ENCODE measurements at regions not wholly inside any gene's neighbourhood (a gene's known extent, or its start where the extent isn't known, plus 50 kb on each side); places are given as distances from the start of the nearest gene placed in this dataset.

- TF ChIP-seq CTCF (conservative IDR thresholded peaks at IDR 0.05): no peak
- no peak for TF ChIP-seq ZFX (IDR thresholded peaks at IDR 0.05)
- H3K27ac ChIP-seq: no peak overlapping the region
Observed at GRCh38 chr15:93826293-93826692, 405.1 kb upstream of the MCTP2 start.

DNA sequence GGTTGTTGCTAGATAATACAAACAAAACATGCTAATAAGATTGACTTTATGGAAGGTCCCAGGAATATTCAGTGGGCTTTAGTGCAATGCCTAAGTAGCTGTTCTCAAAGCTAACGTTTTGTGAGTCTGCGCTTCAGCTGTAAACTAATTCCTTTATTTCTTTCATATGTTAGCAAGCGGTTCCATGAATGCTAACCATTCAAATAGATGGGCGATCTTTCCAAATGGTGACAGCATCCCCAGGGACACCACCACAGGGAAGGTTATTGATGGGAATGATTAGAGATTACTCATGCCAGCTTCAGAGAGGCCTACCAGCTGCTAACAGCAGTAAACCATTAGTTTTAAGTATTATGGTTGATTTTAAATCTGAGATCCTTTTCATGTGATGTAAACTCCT lies 405.7 kb upstream of the MCTP2 start:
- TF ChIP-seq CTCF (conservative IDR thresholded peaks at IDR 0.05) (no peak), ZFX (IDR thresholded peaks at IDR 0.05) (no peak)
- H3K27ac ChIP-seq: no peak overlapping the region

DNA sequence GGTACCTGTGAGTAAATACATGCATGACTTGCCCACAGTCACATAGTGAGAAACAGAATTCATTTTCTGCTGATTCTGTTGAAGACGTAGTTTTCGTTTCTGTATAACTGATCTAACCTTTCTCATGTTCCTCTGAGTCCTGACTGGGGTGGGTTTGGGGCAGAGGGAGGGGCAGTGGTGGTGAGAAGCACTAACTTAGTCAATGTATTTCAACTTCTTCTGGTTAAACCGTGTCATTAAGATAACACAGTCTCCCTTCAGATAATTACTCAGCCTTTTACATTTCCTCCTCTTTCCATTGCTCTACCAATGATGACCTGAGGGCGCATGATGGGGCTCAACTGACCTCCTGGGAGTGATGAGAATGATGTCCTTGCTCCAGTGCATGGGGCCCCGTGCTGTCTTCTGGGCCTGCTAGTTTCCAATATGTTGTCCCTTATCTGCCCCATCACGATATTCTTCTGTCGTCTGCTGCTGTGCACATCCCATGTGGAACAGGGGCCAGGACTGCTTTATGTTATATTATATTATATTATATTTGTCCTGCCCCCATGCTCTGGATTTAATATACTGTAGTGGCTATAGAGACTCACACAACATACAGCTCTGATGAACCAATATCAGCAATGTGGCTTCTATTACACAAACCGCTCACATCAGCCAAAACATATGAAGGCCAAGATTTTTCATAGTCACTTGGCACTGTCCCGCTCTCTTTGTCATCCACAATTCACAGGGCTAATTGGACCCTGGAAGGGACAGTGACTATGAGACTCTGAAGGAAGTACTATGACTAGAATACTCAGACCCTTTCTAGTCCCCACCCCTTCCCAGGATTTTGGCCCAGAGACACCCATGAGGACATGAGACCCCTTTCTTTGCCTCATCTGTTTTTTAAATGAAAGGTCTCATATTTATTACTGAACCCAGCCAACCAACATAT lies 407.1 kb upstream of the MCTP2 start:
- H3K27ac ChIP-seq: no peak overlapping the region
- TF ChIP-seq CTCF (conservative IDR thresholded peaks at IDR 0.05) (no peak), ZFX (IDR thresholded peaks at IDR 0.05) (no peak)

GRCh38 chr15:93820566-93820965 lies 410.8 kb upstream of the MCTP2 start:
- H3K27ac ChIP-seq: no peak overlapping the region
- TF ChIP-seq ZFX (IDR thresholded peaks at IDR 0.05) (no peak), CTCF (conservative IDR thresholded peaks at IDR 0.05) (no peak)

GRCh38 chr15:93819826-93820225 lies 411.5 kb upstream of the MCTP2 start:
- TF ChIP-seq ZFX (IDR thresholded peaks at IDR 0.05) (no peak), CTCF (conservative IDR thresholded peaks at IDR 0.05) (no peak)

DNA sequence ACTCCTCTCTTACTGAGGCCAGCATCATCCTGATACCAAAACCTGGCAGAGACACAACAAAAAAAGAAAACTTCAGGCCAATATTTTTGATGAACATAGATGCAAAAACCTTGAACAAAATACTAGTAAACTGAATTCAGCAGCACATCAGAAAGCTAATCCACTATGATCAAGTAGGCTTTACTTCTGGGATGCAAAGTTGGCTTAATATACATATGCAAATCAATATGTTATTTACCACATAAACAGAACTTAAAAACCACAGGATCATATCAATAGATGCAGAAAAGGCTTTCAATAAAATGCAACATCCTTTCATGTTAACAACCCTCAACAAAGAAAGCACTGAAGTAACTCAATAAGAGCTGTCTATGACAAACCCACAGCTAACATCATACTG lies 414.5 kb upstream of the MCTP2 start:
- TF ChIP-seq ZFX (IDR thresholded peaks at IDR 0.05) (no peak), CTCF (conservative IDR thresholded peaks at IDR 0.05) (no peak)
- no peak overlapping the region for H3K27ac ChIP-seq

More at GRCh38 chr15:93819826-93820225, 411.5 kb upstream of the MCTP2 start:
- H3K27ac ChIP-seq: no peak overlapping the region

DNA sequence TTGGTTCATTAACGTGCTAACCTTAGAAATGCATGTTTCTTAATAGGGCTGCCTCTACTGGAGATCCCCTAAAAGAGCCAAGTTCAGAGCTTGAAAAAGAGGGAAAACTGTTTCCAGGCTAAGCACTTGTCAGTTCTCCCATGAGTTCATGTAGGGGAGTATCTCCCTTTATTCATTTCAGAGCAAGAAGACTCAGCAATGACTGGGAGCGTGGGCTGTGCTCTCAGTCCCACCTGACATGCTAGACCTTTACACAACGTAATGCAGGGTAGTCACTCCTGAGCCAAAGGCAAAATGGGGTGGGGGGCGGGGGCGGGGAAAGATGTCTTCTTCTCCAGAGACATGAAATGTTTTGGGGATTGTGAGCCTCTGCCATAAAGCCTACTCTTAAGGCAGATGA lies 420.1 kb upstream of the MCTP2 start:
- H3K27ac ChIP-seq: no peak overlapping the region
- TF ChIP-seq CTCF (conservative IDR thresholded peaks at IDR 0.05): no peak
- no peak for TF ChIP-seq ZFX (IDR thresholded peaks at IDR 0.05)

All from C4-2B (cell line).